ENCODE measurements at regions not wholly inside any gene's neighbourhood (a gene's known extent, or its start where the extent isn't known, plus 50 kb on each side); places are given as distances from the start of the nearest gene placed in this dataset.
"Not testable (repeated sequence)": the region's sequence is repeated elsewhere in the genome, so short reads cannot be mapped to it uniquely, and the experiment has no call there.

DNA sequence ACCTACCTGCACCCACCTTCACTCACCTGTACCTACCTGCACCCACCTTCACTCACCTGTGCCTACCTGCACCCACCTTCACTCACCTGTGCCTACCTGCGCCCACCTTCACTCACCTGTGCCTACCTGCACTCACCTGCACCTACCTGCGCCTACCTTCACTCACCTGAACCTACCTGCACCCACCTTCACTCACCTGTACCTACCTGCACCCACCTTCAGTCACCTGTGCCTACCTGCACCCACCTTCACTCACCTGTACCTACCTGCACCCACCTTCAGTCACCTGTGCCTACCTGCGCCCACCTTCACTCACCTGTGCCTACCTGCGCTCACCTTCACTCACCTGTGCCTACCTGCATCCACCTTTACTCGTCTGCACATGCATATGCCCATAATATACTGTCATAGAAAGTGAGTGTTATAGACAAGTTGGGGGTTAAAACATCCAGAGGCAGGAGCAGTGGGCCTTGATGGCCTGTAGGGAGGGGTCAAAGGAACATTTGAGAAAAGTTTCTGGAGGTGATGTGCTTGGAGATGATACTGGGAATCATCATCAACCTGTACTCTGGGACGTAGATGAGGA is 232.9 kb upstream of the ZFP64 start:
- not testable (repeated sequence) for DNase-seq

GRCh38 chr20:52423536-52424140 is 232.1 kb upstream of the ZFP64 start:
- DNase-seq: not testable (repeated sequence)

GRCh38 chr20:52422574-52423336 is 231.2 kb upstream of the ZFP64 start:
- DNase-seq: peak; percentile 29

DNA sequence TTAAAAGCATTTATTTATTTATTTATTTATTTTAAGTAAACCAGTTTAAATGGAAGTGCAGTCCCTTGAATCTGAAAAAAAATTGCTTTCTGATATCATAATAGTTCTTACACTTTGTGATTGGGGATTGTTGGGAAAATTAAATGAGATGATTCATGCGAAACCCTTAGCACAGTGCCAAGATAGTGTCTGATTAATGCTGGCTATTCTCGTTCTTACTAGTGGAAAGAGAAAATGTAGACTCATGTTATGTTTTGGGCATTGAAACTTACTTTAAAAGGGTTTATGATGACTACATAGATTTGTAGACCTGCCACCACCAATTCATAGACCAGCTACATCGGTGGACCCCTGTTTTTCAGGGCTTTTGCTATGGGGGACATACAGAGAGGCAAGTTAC is 229.2 kb upstream of the ZFP64 start:
- no peak for DNase-seq

DNA sequence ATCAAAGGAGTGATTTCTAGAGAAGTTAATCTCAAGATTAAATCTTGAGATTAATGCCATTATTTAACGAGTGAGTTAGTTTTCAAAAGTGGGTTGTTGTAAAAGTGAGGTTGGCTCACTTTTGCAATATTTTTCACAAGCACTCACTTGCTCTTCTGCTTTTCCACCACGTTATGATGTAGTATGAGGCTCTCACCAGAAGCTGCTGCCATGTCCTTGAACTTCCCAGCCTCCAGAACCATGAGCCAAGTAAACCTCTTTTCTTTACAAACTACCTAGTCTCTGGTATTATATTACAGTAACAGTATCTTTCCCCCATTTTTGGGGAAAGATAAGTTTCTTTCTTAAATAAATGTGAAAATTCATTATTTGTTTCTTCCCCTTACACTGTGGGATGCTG is 227.6 kb upstream of the ZFP64 start:
- no peak for DNase-seq

DNA sequence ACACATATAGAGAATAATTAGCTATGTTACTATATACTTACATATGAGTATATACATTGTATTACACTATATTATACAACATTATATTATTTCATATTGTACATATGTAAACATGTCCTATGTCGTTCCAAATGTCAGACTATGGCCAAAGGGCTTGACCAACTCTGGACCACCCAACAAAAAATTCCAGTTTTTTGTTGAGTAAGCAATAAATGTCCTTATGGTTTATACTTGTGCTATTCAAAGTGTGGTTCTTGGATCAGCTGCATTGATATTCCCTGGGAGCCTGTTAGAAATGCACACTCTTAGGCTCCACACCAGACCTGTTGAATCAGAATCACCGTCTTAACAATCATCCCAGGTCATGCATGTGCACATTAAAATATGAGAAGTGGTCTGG is 225.4 kb upstream of the ZFP64 start:
- DNase-seq: no peak

DNA sequence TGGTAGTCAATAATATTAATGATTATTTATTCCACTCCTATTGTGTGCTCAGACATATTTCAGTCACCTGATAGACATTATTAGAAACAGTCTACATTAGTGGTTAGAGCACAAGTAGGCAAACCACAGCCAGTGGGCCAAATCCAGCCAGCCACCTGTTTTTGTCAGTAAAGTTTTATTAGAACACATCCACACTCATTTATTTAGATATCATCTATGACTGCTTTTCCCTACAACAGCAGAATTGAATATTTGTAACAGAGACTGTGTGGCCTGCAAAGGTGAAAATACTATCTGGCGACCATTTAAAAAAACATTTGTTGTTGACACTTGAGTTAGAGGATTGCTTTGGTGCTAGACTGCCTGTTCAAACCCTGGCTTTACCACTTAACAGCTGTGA is 220.0 kb upstream of the ZFP64 start:
- no peak for DNase-seq

- no peak for DNase-seq
These were observed 219.2 kb upstream of the ZFP64 start for GRCh38 chr20:52410731-52411234.

DNA sequence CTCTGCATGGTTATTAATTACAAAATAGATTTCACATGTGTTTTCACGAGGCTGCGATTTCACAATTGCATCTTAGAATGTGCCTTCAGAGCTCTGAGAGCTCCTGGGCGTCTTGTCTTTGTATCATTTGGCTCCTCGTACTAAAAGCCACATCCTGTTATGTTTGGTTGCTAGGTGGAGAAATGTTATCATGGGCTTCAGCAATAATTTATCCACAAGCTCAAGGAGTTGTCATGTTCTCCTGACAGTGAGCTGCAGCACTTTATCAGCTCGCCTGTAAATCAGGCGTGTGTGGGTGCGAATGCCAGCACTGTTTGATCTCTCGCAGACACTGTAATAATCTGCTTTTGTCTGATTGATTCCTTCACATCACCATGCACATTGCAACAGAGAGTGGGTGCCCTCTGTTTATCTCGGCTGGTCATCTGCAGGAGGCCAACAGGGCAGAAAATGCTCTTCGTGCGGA is 218.6 kb upstream of the ZFP64 start:
- DNase-seq: no peak

DNA sequence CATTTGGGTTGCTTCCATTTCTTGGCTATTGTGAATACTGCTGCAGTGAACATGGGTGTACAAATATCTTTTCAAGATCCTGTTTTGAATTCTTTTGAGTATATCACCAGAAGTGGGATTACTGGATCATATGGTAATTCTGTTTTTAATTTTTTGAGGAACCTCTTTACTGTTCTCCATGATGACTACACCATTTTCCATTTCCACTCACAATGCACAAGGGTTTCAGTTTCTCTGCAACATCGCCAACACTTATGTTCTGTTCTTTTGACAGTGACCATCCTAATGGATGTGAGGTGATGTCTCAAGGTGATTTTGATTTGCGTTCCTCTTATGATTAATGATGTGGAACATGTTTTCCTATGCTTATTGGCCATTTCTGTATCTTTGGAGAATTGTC is 214.4 kb upstream of the ZFP64 start:
- no peak for DNase-seq

- no peak for DNase-seq
These were observed 213.8 kb upstream of the ZFP64 start for GRCh38 chr20:52405417-52405816.

DNA sequence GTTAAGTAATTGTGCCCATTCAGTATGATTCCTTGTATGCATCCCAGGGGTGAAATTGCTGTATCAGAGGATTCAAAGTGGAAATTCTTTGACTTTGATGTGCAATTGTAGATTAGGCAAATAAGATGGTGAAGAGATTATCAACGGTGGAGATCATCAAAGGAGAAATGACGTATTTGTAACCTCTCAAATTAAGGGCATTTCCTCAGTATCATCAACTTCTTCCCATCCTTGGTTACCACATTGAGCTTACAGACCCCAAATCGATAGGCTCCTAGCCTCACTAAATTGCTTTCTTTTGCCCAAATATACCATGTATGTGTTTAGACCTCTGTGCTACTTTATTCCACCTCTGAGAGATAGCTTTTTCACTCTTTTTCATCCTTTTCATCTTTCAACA is 213.1 kb upstream of the ZFP64 start:
- DNase-seq: no peak

- no peak for DNase-seq
These were observed 211.4 kb upstream of the ZFP64 start for GRCh38 chr20:52402950-52403349.

DNA sequence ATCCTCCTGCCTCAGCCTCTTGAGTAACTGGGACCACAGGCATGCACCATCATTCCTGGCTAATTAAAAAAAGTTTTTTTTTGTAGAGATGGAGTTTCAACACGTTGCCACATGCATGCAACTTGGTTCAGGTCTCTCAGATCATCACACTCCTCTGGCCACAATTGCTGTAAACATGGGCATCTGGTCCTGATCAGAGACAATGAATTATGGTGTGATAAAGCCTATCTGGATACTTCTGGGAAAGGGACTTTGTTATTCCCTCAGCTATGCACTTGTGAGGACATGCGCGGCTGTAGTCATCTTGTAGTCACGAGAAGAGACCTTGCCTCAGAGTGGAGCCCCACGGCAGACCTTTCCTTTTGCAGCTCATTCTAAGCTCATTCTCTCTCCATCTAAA is 210.9 kb upstream of the ZFP64 start:
- no peak for DNase-seq

DNA sequence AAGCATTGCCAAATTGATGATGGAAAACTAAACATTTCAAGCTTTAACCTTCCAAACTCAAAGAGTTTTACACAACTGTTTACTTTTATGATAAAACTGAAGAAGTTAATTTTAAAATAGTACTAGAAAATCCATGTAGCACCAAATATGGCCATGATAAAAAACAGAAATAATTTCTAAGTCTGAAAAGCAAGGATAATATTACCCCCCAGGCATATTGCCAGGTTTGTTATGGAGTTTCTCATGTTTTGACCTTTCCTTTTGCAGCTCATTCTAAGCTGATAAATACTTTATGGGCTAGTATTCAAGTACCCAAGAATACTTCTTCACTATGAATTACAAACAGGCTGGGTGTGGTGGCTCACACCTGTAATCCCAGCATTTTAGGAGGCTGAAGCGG is 209.9 kb upstream of the ZFP64 start:
- no peak for DNase-seq

GRCh38 chr20:52399352-52399751 is 207.8 kb upstream of the ZFP64 start:
- DNase-seq: no peak

DNA sequence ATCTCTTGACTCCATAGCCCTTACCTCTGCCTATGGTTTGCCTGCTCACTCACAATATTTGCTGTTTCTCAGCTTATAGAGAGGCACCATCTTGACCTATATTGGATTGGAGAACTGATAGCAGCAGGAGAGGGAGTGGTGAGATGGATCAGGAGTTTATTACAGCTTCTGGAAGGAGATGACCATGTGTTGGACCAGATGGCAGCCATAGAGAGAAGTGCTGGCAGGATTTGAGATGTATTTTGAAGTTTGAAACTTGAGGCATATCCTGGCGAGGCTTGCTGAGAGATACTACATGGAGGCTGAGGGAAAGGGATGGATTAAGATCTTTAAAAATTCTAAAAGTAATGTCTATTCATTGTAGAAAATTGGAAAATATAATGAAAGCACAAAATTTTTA is 198.0 kb upstream of the ZFP64 start:
- no peak for DNase-seq

DNA sequence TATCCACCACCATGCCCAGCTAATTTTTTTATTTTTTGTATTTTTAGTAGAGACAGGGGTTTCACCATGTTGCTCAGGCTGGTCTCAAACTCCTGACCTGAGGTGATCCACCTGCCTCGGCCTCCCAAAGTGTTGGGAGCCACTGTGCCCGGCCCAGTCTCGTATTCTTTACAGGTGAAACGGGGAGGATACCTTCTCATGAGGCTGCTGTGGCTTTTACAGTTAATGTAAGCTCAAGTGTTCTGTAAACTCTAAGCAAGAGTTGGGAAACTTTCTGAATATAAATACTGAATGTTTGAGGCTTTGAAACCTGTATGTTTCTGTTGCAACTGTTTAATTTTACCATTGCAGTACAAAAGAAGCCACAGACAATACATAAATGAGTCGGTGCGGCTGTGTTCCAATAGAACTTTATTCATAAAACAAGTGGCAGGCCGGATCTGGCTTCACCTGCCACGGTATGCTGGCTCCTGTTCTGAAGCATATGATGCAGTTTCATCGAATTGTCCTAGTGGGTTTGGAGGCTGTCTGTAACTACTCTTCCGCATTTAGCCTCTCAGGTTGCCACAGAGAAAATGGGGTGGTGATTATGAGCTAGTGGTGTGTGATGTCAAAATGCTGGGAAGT is 192.5 kb upstream of the ZFP64 start:
- no peak for DNase-seq

DNA sequence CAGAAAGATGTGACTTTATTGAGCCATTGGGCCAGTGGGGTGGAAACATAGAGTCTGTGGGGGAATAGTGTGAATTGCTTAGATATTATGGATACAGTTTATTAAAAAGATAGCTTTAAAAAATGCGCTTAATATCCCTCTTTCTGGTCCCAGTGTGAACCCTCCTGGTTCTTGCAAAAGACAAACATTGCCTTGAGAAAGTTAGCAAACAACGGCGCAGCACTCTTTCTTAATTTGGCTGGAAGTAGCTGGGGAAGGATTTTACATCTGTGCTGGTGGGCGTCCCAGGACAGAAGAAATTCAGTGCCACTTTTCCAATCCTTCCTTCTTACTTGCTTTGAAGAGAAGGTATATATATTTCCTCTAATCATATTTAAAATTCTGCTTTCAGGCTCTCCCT is 191.4 kb upstream of the ZFP64 start:
- DNase-seq: no peak

DNA sequence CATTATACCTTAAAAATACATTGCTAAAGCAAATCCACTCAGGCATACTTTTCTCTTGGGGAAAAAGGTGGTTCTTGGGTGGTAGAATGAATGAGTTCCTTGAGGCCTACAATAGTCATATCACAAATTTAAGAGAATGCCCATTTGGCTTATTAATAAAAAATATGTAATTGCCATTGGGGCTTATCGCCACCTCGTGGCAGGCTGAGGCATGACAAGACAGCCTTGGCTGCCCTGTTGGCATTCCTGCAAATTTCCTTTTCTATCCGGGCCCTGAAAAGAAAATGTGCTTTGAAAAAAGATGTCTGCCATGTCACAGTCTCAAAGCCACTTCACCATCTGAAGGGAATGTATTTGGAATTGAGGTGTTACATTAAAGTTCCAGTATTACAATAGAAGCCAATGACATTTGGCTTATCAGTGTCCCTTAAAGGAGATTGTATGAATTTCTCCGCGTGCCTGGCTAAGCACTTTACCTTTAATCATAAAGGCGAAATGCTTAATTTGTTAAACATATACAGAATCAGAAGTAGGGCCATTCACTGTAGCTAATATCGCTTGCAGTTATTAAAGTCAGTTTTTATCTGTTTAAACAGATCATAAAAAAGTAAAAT is 188.3 kb upstream of the ZFP64 start:
- peak; percentile 30 for DNase-seq

GRCh38 chr20:52372169-52372568 is 180.6 kb upstream of the ZFP64 start:
- no peak for DNase-seq

- DNase-seq: no peak
These were observed 174.1 kb upstream of the ZFP64 start for GRCh38 chr20:52365688-52366087.

DNA sequence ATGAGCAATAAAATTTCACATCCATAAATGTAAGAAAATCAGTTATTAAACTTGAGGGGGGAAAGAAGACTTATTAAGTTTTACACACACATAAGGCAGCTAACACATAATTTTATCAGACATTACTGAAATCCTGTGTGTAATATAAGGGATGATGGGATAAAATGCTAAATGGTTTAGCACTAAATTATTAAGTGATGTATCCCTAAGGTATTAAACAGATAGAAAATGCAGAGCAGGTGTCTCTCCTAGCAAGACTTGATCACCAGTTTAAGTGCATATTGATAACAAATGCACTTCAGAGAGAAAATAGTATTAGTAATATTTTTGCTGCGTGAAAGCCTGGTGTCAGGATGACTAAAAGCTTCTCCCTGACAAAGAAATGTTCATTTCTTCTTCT is 172.8 kb upstream of the ZFP64 start:
- DNase-seq: no peak
